Stomach (tissue), 4 donors: ENCODE measurements at regions not wholly inside any gene's neighbourhood (a gene's known extent, or its start where the extent isn't known, plus 50 kb on each side); places are given as distances from the start of the nearest gene placed in this dataset.

Experiments
- CTCF ChIP-seq, 7 experiments: fragments of 450-650 bp in 4 of 7; fragments of 200-600 bp in 3 of 7; sonication (generic) in 3 of 7; IDR thresholded peaks; one replicate each; pipeline ENCODE4 v1.5.1; 2016 to 2019; ENCODE audit warnings: antibody characterized with exemption in 7 of 7, control low read depth in 2 of 7, mild to moderate bottlenecking in 1 of 7
- EP300 ChIP-seq: sonication (generic); formaldehyde crosslinking; IDR thresholded peaks from one replicate; pipeline ENCODE4 v1.6.1; 2017; ENCODE audit warnings: antibody characterized with exemption
- POLR2A ChIP-seq, 4 donors: fragments of 450-650 bp; IDR thresholded peaks; one replicate each; pipeline ENCODE4 v1.6.1; 2016; ENCODE audit warnings: antibody characterized with exemption in 4 of 4, control low read depth in 2 of 4, mild to moderate bottlenecking in 1 of 4, moderate library complexity in 1 of 4

GRCh38 chr1:229117664-229118300 is 153.1 kb upstream of the RAB4A start:
- peak; percentile 7 for TF ChIP-seq EP300
- no peak for TF ChIP-seq POLR2A (IDR thresholded peaks at IDR 0.05)
- TF ChIP-seq CTCF (IDR thresholded peaks at IDR 0.05): no peak
